HG03064 (cell line): ENCODE measurements at regions not wholly inside any gene's neighbourhood (a gene's known extent, or its start where the extent isn't known, plus 50 kb on each side); places are given as distances from the start of the nearest gene placed in this dataset.

Experiments
- ATAC-seq: cut with Tn5 transposase; IDR thresholded peaks from one replicate; pipeline ENCODE4 v1.9.1; 2021; ENCODE audit warnings: low read depth; ENCODE audit not compliant: unreplicated experiment

- ATAC-seq, result no peak
Observed at GRCh38 chr11:116537709-116538108, 235.1 kb downstream of the BUD13 start.

- ATAC-seq, result no peak
Observed at GRCh38 chr11:116537121-116537520, 235.7 kb downstream of the BUD13 start.

GRCh38 chr11:116536416-116536815, 236.4 kb downstream of the BUD13 start:
- ATAC-seq, result no peak

DNA sequence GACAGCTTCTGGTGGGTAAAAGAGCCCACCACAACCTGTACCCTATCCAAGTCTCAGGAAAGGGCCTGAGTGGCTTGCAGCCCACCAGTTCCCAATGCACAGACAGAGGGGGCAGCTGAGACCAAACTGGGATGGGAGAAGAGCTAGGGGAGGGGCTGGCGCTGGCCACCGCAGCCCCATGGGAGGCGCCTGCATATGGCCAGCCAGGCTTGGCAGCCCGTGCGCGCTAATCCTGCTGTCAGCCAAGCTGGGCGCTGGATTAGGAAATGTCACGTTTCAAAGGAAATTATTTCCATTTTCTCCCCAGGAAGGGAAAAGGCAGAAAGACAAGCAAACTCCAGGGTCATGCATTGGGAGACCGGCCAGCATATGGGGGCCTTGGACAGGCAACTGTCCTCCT, 236.8 kb downstream of the BUD13 start:
- ATAC-seq, result no peak

GRCh38 chr11:116535120-116535519, 237.7 kb downstream of the BUD13 start:
- no peak for ATAC-seq

DNA sequence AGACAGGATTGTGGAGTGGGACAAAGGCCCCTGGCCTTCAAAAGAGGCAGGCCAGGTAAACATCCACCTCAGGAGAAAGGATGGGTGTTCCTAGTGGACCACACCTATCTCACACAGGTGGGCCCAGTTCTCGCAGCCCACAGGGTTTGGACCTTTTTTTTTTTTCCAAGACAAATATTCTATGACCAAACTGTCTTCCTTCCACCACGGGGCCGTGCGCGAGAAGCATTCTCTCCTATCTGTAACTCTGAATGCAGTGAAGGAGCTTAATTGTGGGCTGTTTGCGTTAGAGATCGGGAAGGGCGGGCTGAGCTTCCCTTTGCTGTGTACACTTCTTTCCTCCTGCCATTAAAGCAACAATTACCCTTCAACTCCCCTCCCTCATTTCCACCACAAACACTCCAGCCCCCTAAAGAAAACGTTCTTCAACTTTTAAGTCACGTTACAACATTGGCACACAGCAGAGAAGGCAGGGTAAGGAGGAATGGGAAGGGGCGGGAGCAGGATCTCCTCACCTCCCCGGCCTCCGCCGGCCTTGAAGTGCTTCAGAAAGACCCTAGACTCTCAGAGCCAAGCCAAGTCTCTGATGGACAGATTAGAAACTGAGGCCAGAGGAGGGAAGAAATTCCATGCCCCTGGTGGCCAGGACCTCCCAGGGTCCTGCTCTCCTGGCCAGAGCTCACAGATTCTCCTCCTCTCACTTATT, 238.4 kb downstream of the BUD13 start:
- ATAC-seq, result no peak

DNA sequence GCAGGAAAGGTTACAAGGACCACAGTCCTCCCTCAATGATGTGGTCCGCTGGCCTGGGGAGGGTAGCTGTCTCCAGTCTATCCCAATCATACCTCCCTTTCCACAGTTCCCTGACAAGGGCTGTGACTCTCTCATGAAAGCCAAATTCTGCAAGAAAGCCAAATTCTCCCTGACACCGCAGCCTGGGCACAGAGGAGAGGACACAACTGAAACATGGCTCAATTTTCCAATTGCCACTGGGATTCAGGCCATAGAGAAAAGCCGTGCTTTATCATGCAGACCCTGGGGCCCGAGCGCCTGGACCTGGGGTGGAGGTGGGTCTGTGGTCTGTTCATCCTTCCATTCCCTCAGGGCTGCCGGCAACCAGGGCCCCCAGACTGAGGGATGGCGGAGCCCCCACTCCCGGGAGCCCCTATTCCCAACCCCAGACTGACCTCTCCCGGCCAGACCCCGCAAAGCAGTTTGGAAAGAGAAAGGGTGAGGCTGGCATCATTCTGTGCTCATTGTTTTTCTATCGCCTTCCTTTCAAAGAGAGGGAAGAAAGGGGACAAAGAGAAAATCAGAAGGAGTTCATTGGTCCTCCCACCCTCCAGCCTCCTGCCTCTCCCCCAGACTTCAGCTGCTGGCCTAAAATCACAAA, 239.5 kb downstream of the BUD13 start:
- no peak for ATAC-seq

DNA sequence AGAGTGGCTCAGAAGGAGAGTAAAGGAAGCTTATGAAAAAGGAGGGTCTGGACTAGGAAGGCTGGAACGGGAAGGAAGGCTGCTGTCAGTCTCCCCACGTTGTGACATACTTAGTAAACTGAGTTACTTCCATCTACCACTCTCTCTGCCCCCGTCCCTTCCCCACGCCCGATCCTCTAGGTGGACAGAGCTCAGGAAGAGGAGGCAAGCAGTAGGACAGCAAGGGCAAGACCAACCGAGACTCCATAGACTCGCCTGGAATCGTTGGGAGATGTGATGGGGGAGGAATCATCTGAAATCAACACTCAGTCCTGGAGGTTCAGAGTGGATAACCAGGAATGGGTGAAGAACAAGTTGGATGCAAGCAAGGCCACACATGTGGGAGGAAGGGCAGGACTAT, 240.7 kb downstream of the BUD13 start:
- no peak for ATAC-seq

DNA sequence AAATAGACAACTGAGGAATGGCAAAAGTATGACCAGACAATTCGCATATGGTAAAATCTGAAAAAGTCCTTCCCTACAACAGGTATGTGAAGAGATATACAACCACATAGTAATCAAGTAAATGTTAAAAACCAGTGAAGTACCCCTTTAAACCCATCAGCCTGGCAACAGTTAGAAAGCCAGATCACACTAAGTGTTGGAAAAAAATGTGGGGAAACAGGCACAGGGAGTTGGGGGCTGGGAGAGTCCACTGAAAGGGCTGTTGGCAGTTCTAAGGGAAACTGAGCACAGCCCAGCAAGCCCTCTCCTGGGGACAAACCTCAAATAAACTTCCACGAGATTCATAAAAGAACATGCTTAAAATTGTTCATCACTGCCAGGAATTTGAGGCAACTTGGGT, 242.1 kb downstream of the BUD13 start:
- no peak for ATAC-seq

DNA sequence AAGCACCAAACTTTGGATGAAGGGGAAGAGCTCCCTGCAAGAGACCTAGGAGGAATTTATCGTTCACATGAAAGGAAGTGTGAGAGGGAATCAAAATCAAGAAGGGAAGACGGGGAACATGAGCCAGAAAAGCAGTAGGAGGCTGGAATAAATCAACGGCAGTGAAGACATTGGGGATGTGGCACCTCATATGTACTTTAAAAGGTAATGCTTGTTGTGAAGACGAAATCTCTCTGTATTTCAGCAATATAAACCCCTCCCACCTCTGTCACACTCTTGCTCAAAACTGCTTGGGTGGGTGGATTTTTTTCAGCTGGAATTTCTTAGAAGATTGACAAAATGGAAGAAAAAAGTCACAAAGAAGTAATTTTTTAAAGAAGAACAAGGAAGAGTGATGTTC, 243.5 kb downstream of the BUD13 start:
- no peak for ATAC-seq

GRCh38 chr11:116527180-116527991, 245.4 kb downstream of the BUD13 start:
- no peak for ATAC-seq

DNA sequence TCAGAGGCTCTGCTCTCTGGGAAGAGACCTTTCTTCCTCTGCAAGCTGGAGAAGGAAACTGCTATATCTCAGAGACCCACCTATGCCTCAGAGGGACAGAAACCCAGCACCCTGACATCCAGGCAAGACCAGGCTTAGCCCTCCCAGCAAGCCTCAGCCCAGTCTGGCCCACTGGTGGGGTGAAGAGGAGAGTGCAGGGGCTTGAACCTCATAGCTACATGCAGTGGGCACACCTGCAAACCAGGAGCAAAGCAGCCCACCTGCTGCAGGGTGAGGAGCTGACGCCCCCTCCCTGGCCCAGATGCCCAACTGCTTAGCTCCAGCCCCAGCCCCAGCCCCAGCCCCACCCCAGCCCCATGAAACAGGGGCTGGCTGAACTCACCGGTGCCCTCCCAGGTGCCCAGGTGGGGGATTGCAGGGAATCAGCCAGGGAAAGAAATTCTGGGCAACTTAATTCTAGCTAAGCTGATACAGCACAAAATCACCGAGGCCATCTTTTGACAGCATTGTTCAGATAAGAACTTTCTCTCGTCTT, 246.8 kb downstream of the BUD13 start:
- ATAC-seq, result no peak

GRCh38 chr11:116519499-116519898, 253.3 kb downstream of the BUD13 start:
- no peak for ATAC-seq

- no peak for ATAC-seq
Observed at GRCh38 chr11:116518141-116518540, 254.6 kb downstream of the BUD13 start.

GRCh38 chr11:116517584-116517983, 255.2 kb downstream of the BUD13 start:
- ATAC-seq, result no peak

DNA sequence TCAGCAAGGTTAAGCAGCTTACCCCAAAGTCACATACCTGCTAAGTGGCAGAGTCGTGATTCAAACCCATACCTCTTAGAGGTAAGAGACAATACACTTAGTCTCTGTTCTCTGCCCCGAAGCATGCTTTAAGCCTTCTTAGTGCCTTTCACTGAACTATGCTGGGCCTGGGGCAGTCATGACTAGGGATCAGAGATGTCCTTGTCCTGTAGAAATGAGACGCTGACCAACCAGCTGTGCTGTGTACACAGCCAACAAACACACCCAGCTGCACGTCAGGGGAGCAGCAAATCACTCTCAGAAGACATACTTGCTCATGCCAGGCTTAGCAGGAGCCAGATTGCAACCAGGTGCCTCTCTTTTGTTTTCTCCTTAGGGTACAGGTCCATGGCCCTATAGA, 255.7 kb downstream of the BUD13 start:
- no peak for ATAC-seq

GRCh38 chr11:116515664-116516184, 257.1 kb downstream of the BUD13 start:
- ATAC-seq, result no peak

- no peak for ATAC-seq
Observed at GRCh38 chr11:116513894-116514293, 258.9 kb downstream of the BUD13 start.

GRCh38 chr11:116513278-116513823, 259.4 kb downstream of the BUD13 start:
- no peak for ATAC-seq

DNA sequence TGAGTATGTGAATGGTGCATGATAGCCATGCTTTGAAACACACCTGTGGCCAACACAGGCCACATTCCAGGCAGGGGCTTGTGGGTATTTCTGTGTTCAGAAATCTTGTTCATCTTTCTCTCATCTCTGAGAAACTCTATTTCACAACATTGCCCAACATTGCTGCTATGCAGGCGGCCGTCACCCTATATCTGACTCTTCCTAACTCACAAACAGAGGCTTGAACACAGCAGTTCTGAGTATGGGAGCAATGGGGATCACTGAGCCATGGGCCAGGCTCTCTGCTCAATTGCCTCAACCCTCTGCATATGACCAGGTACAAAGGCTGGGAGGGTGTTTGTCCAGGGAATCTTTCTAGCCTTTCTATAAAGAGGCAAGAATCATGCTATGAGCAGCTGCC, 259.9 kb downstream of the BUD13 start:
- no peak for ATAC-seq

- no peak for ATAC-seq
Observed at GRCh38 chr11:116511684-116512083, 261.1 kb downstream of the BUD13 start.
